C4-2B (cell line): ENCODE measurements at regions not wholly inside any gene's neighbourhood (a gene's known extent, or its start where the extent isn't known, plus 50 kb on each side); places are given as distances from the start of the nearest gene placed in this dataset.

ENCODE experiments used
- CTCF ChIP-seq: fragments of 450-650 bp; conservative IDR thresholded peaks from 2 replicates; pipeline ENCODE4 v1.5.1; 2017; ENCODE audit warnings: mild to moderate bottlenecking
- ZFX ChIP-seq: fragments of 450-650 bp; IDR thresholded peaks from 2 replicates; pipeline ENCODE4 v1.6.1; 2017

- TF ChIP-seq CTCF, result no peak
- no peak for TF ChIP-seq ZFX
Measured at GRCh38 chr3:55147406-55147805, 219.5 kb upstream of the LRTM1 start.
